ENCODE measurements at regions not wholly inside any gene's neighbourhood (a gene's known extent, or its start where the extent isn't known, plus 50 kb on each side); places are given as distances from the start of the nearest gene placed in this dataset.

- no peak for TF ChIP-seq CTCF (IDR thresholded peaks at IDR 0.05)
- no peak overlapping the region for H3K4me3 Mint-ChIP-seq
- intact Hi-C loops (cut with micrococcal nuclease): no loop called here
- ChIA-PET POLR2A (no interaction called here), CTCF (no interaction called here)
- peaks cover 13% of the 10 kb centered on the region for H3K9me3 Mint-ChIP-seq
- H3K36me3 Mint-ChIP-seq (ENCODE audit: low read depth): no peaks in the 10 kb centered on the region
- H3K27me3 Mint-ChIP-seq: no peaks in the 10 kb centered on the region
- H3K4me1 Mint-ChIP-seq: no peaks in the 10 kb centered on the region
- H3K27ac Mint-ChIP-seq: no peak overlapping the region
- no peak for ATAC-seq (ENCODE audit: low read depth)
- no peak for DNase-seq
These were observed 821.2 kb downstream of the VRK1 start for GRCh38 chr14:97618401-97618800.

- H3K4me1 Mint-ChIP-seq: no peaks in the 10 kb centered on the region
- DNase-seq (no peak), ATAC-seq (ENCODE audit: low read depth) (no peak)
- no peak overlapping the region for H3K4me3 Mint-ChIP-seq
- H3K36me3 Mint-ChIP-seq (ENCODE audit: low read depth): no peaks in the 10 kb centered on the region
- POLR2A ChIA-PET: no interaction called here
- H3K9me3 Mint-ChIP-seq: peaks cover 12% of the 10 kb centered on the region
- H3K27ac Mint-ChIP-seq: no peak overlapping the region
- no peaks in the 10 kb centered on the region for H3K27me3 Mint-ChIP-seq
- intact Hi-C loops (cut with micrococcal nuclease): no loop called here
- CTCF ChIA-PET: no interaction called here
- TF ChIP-seq CTCF (IDR thresholded peaks at IDR 0.05): no peak
These were observed 821.9 kb downstream of the VRK1 start for GRCh38 chr14:97618917-97619690.

- ChIA-PET POLR2A (no interaction called here), CTCF (no interaction called here)
- ATAC-seq (ENCODE audit: low read depth) (no peak), DNase-seq (no peak)
- no peaks in the 10 kb centered on the region for H3K4me1 Mint-ChIP-seq
- intact Hi-C loops (cut with micrococcal nuclease): no loop called here
- no peak for TF ChIP-seq CTCF (IDR thresholded peaks at IDR 0.05)
- no peaks in the 10 kb centered on the region for H3K36me3 Mint-ChIP-seq (ENCODE audit: low read depth)
- no peak overlapping the region for H3K4me3 Mint-ChIP-seq
- peaks cover 7% of the 10 kb centered on the region for H3K9me3 Mint-ChIP-seq
- no peaks in the 10 kb centered on the region for H3K27me3 Mint-ChIP-seq
- H3K27ac Mint-ChIP-seq: no peak overlapping the region
These were observed 822.9 kb downstream of the VRK1 start for GRCh38 chr14:97620066-97620465.

GRCh38 chr14:97624985-97625384, 827.8 kb downstream of the VRK1 start:
- Mint-ChIP-seq H3K4me3 (no peak overlapping the region), H3K27me3 (no peaks in the 10 kb centered on the region), H3K36me3 (ENCODE audit: low read depth) (no peaks in the 10 kb centered on the region), H3K9me3 (peaks cover 4% of the 10 kb centered on the region), H3K27ac (no peak overlapping the region), H3K4me1 (no peaks in the 10 kb centered on the region)
- DNase-seq (no peak), ATAC-seq (ENCODE audit: low read depth) (no peak)
- POLR2A ChIA-PET: no interaction called here
- intact Hi-C loops (cut with micrococcal nuclease): no loop called here
- CTCF ChIA-PET: no interaction called here
- TF ChIP-seq CTCF (IDR thresholded peaks at IDR 0.05): no peak

GRCh38 chr14:97625477-97625876, 828.3 kb downstream of the VRK1 start:
- ChIA-PET POLR2A (no interaction called here), CTCF (no interaction called here)
- Mint-ChIP-seq H3K27me3 (no peaks in the 10 kb centered on the region), H3K36me3 (ENCODE audit: low read depth) (no peaks in the 10 kb centered on the region), H3K4me1 (no peaks in the 10 kb centered on the region), H3K4me3 (no peak overlapping the region), H3K27ac (no peak overlapping the region), H3K9me3 (peaks cover 4% of the 10 kb centered on the region)
- no peak for DNase-seq
- intact Hi-C loops (cut with micrococcal nuclease): no loop called here
- no peak for ATAC-seq (ENCODE audit: low read depth)
- no peak for TF ChIP-seq CTCF (IDR thresholded peaks at IDR 0.05)

All from activated B cell treated with CpG ODN at 0.5 μM for 24 hours (primary cell).